A549 (cell line): ENCODE measurements at regions not wholly inside any gene's neighbourhood (a gene's known extent, or its start where the extent isn't known, plus 50 kb on each side); places are given as distances from the start of the nearest gene placed in this dataset.

Experiments used
- CTCF ChIP-seq: fragments of >200 bp; sonication (Bioruptor Twin); formaldehyde crosslinking; IDR thresholded peaks from 3 replicates; pipeline ENCODE4 v1.5.1; 2016
- EP300 ChIP-seq, 2 experiments: fragments of >200 bp; sonication (Bioruptor Twin); formaldehyde crosslinking; IDR thresholded peaks; 2 replicates in 1 of 2; 3 replicates in 1 of 2; pipeline ENCODE4 v1.6.1; 2016 to 2017

- no peak for TF ChIP-seq CTCF
- TF ChIP-seq EP300 (IDR thresholded peaks at IDR 0.05) = no peak
Measured at GRCh38 chr12:98351784-98352183, 163.6 kb upstream of the TMPO start.
